ENCODE measurements at regions not wholly inside any gene's neighbourhood (a gene's known extent, or its start where the extent isn't known, plus 50 kb on each side); places are given as distances from the start of the nearest gene placed in this dataset.

- FAIRE-seq (no peak), DNase-seq (ENCODE audit: low read depth, low spot score) (no peak), ATAC-seq (no peak)
- ChIA-PET CTCF (interaction anchor here (1.4 kb wide), 1 partner anchor 140 kb away, joined by 4 read pairs; no protein-coding TSS in a partner anchor), RAD21 (ENCODE audit: unreplicated experiment) (no interaction called here), POLR2A (no interaction called here), SMC1A (ENCODE audit: uncharacterized antibody, unreplicated experiment) (no interaction called here)
- H2AFZ ChIP-seq (ENCODE audit: control insufficient read depth, low read depth, low read length), result no peak overlapping the region
- H3K36me3 ChIP-seq (ENCODE audit: control insufficient read depth in 2 of 2, insufficient read depth in 2 of 2, low read length in 1 of 2), result no peaks in the 10 kb centered on the region
- H3K27ac ChIP-seq (ENCODE audit: control insufficient read depth, insufficient read depth), result no peak overlapping the region
- H3K4me3 ChIP-seq, result no peak overlapping the region
- no peaks in the 10 kb centered on the region for H3K27me3 ChIP-seq (replicated peaks in 1 of 2; ENCODE audit: control insufficient read depth in 2 of 2, insufficient read depth in 2 of 2, low read length in 1 of 2)
- no TSS peak for BruUV-seq (replicated peaks)
- H3K4me1 ChIP-seq (ENCODE audit: control insufficient read depth, insufficient read depth, low read length), result peaks cover 6% of the 10 kb centered on the region
- H3K4me2 ChIP-seq (ENCODE audit: control insufficient read depth, insufficient read depth), result no peak overlapping the region
- intact Hi-C loops (cut with micrococcal nuclease; ENCODE audit: unreplicated experiment) (no loop called here), in situ Hi-C loops (cut with MboI) (no loop called here)
- no peaks in the 10 kb centered on the region for H4K20me1 ChIP-seq (ENCODE audit: control insufficient read depth, insufficient read depth)
- H3K9ac ChIP-seq (ENCODE audit: control insufficient read depth, insufficient read depth, low read length), result no peak overlapping the region
- 66% methylated on average over 8 of the region's 8 CpGs for WGBS (ENCODE audit: insufficient coverage, insufficient replicate concordance, low lambda C conversion rate, missing lambda C conversion rate)
- H3K79me2 ChIP-seq (ENCODE audit: control insufficient read depth, insufficient read depth, low read length), result no peaks in the 10 kb centered on the region
- TF ChIP-seq HCFC1 (IDR thresholded peaks at IDR 0.05; ENCODE audit: low read length), result no peak
- no peak for TF ChIP-seq STAT1 (conservative IDR thresholded peaks at IDR 0.05)
- TF ChIP-seq CHD2 (IDR thresholded peaks at IDR 0.05; ENCODE audit: borderline replicate concordance, low read depth, low read length), result no peak
- TF ChIP-seq NR2C1 (IDR thresholded peaks at IDR 0.05), result no peak
- no peak for TF ChIP-seq ZBTB40 (IDR thresholded peaks at IDR 0.05; ENCODE audit: borderline replicate concordance)
- TF ChIP-seq BCLAF1 (IDR thresholded peaks at IDR 0.05), result no peak
- no peak for TF ChIP-seq EED (IDR thresholded peaks at IDR 0.05; ENCODE audit: low read depth)
- no peak for TF ChIP-seq FOS (IDR thresholded peaks at IDR 0.05; ENCODE audit: borderline replicate concordance, extremely low read depth, insufficient read length)
- TF ChIP-seq IRF4 (IDR thresholded peaks at IDR 0.05; ENCODE audit: low read depth, low read length), result no peak
- no peak for TF ChIP-seq RCOR1 (conservative IDR thresholded peaks at IDR 0.05; ENCODE audit: low read depth, low read length)
- TF ChIP-seq ZNF592 (IDR thresholded peaks at IDR 0.05), result no peak
- H3K9me3 ChIP-seq (replicated peaks; ENCODE audit: control insufficient read depth, insufficient read depth, low read length), result no peaks in the 10 kb centered on the region
Observed at GRCh38 chr4:184929476-184929875, 88.8 kb upstream of the HELT start.
